ENCODE measurements at regions not wholly inside any gene's neighbourhood (a gene's known extent, or its start where the extent isn't known, plus 50 kb on each side); places are given as distances from the start of the nearest gene placed in this dataset.

DNA sequence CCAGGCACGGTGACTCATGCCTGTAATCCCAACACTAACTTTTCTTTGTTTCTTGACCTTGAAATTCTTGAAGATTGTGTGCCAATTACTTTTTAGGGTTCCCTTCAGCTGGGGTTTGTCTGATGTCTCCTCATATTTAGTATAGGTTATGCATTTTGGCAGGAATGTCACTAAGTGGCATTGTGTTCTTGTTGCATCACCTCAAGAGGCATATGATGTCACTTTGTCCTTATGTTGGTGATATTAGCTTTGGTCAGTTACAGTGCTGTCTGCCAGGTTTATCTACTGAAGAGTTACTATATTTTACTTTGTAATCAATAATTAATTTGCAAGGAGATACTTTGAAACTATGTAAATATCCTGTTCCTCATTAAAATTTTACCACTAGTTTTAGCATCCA, 61.0 kb upstream of the BTG1 start:
- H3K9me3 ChIP-seq (replicated peaks; ENCODE audit: control insufficient read depth, low read depth, low read length), result no peaks in the 10 kb centered on the region
- H3K36me3 ChIP-seq (ENCODE audit: control insufficient read depth, insufficient read depth, low read length), result no peaks in the 10 kb centered on the region
- no peak overlapping the region for H3K4me3 ChIP-seq (ENCODE audit: low read length)
- WGBS (ENCODE audit: insufficient coverage), result no CpG with 5 or more reads among the region's 1 CpG
- DNase-seq, result no peak
- no peak overlapping the region for H3K27ac ChIP-seq (ENCODE audit: low read length)
- H3K4me1 ChIP-seq (ENCODE audit: control insufficient read depth, insufficient read depth, low read length), result peaks cover 3% of the 10 kb centered on the region
- H3K27me3 ChIP-seq (ENCODE audit: control insufficient read depth, insufficient read depth, low read length), result no peaks in the 10 kb centered on the region

DNA sequence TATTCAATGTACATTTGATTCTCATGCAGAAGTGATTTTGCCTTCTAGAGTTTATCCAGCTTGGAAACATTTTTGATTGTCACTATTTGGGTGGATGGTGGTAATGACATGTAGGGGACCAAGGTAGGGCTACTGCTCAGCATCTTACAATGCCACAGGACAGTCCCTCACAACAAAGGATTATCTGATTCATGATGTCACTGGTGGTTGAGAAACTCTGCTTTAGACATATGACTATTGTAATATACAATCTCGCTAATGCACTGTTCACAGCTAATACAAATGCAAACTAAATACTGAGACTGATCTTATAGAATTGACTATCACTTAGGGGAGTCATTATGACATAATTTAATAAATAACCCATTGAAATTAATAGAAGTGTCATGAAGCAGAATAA, 60.4 kb upstream of the BTG1 start:
- no peak overlapping the region for H3K4me3 ChIP-seq (ENCODE audit: low read length)
- DNase-seq, result no peak
- no peaks in the 10 kb centered on the region for H3K27me3 ChIP-seq (ENCODE audit: control insufficient read depth, insufficient read depth, low read length)
- H3K9me3 ChIP-seq (replicated peaks; ENCODE audit: control insufficient read depth, low read depth, low read length), result no peaks in the 10 kb centered on the region
- WGBS (ENCODE audit: insufficient coverage), result no CpG with 5 or more reads among the region's 1 CpG
- peaks cover 3% of the 10 kb centered on the region for H3K4me1 ChIP-seq (ENCODE audit: control insufficient read depth, insufficient read depth, low read length)
- H3K27ac ChIP-seq (ENCODE audit: low read length), result no peak overlapping the region
- no peaks in the 10 kb centered on the region for H3K36me3 ChIP-seq (ENCODE audit: control insufficient read depth, insufficient read depth, low read length)

DNA sequence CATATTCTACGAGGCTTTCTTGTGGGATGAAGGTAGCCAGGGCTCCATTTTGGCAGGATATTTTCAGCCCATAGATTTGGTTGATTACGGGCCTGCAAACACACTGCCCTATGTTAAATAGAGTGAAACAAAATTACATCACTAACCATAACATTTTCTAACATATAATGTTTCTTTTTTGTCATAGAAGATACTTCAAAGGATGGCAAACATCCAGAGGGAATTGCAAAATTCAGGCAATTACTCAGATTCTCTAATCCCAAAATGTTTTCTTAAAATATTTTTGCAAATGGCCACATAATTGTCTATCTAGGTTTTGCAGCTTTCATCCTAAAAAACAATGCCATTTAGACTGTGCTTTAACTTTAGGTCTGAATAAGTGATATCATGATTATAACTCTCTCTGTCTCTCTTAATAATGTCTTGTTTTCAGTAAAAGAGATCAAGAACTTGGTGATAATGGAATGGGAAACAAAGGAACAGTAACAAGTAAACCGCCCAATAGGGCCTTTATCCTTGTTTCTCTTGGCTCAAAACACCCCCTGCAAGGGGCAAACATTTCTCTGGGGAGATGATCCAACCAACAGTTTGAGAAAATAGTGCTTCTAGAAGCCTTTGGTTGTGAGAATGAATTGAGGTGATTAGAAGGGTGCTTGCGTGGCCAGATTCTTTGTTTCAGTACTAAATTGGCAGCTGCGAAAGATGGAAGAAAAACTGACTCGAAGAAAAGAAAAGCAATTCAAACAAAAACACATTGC, 54.4 kb upstream of the BTG1 start:
- no CpG with 5 or more reads among the region's 6 CpGs for WGBS (ENCODE audit: insufficient coverage)
- Histone ChIP-seq H3K4me3 (ENCODE audit: low read length) (no peak overlapping the region), H3K27me3 (ENCODE audit: control insufficient read depth, insufficient read depth, low read length) (no peaks in the 10 kb centered on the region), H3K9me3 (replicated peaks; ENCODE audit: control insufficient read depth, low read depth, low read length) (peaks cover 3% of the 10 kb centered on the region), H3K4me1 (ENCODE audit: control insufficient read depth, insufficient read depth, low read length) (no peaks in the 10 kb centered on the region), H3K36me3 (ENCODE audit: control insufficient read depth, insufficient read depth, low read length) (no peaks in the 10 kb centered on the region), H3K27ac (ENCODE audit: low read length) (no peak overlapping the region)
- no peak for DNase-seq

DNA sequence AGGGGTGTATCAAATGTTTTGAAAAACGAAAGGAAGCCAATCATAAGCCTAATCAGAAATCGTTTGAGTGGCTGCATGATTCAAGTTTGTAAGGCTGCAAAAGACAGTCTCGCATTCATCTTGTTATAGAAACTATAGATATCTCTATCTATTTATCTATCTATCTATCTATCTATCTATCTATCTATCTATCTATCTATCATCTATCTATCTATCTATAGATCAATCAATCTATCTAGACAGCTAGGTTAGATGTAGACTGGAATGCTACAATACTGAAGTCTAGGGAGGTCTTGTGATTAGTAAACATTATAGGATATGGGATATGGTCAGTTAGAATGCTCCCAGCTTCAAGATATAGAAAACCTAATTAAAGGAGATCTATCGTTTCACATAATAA, 52.2 kb upstream of the BTG1 start:
- no CpG with 5 or more reads among the region's 4 CpGs for WGBS (ENCODE audit: insufficient coverage)
- H3K27me3 ChIP-seq (ENCODE audit: control insufficient read depth, insufficient read depth, low read length), result no peaks in the 10 kb centered on the region
- H3K27ac ChIP-seq (ENCODE audit: low read length), result no peak overlapping the region
- H3K4me3 ChIP-seq (ENCODE audit: low read length), result no peak overlapping the region
- H3K4me1 ChIP-seq (ENCODE audit: control insufficient read depth, insufficient read depth, low read length), result no peaks in the 10 kb centered on the region
- peaks cover 3% of the 10 kb centered on the region for H3K9me3 ChIP-seq (replicated peaks; ENCODE audit: control insufficient read depth, low read depth, low read length)
- DNase-seq, result no peak
- H3K36me3 ChIP-seq (ENCODE audit: control insufficient read depth, insufficient read depth, low read length), result no peaks in the 10 kb centered on the region

DNA sequence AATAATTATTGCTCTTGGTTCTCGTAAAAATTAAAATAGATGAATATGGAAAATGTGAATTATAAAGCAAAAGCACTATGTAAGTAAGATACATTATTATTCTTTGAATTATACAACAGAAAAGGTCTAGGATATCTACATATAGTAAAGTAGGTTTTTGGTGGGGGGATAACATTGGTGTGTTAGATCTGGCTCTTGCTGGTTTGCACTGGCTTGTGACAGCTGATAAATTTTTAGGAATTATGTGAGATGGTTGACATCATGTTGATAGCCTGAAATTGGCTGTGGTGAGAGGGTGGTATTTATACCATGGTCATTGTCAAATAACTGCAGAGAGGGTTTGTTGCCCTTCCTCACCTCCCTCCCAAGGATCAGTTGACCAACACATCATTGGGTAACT, 50.7 kb upstream of the BTG1 start:
- Histone ChIP-seq H3K4me3 (ENCODE audit: low read length) (no peak overlapping the region), H3K27ac (ENCODE audit: low read length) (no peak overlapping the region), H3K9me3 (replicated peaks; ENCODE audit: control insufficient read depth, low read depth, low read length) (peaks cover 3% of the 10 kb centered on the region), H3K27me3 (ENCODE audit: control insufficient read depth, insufficient read depth, low read length) (no peaks in the 10 kb centered on the region), H3K36me3 (ENCODE audit: control insufficient read depth, insufficient read depth, low read length) (no peaks in the 10 kb centered on the region), H3K4me1 (ENCODE audit: control insufficient read depth, insufficient read depth, low read length) (no peaks in the 10 kb centered on the region)
- WGBS (ENCODE audit: insufficient coverage), result no CpG with 5 or more reads among the region's 1 CpG
- no peak for DNase-seq

Data from muscle of leg (tissue), 3 donors.